K562 (cell line): ENCODE measurements at regions not wholly inside any gene's neighbourhood (a gene's known extent, or its start where the extent isn't known, plus 50 kb on each side); places are given as distances from the start of the nearest gene placed in this dataset.
A peak's percentile ranks its signal among the peaks of the same experiment; 100 is the strongest.

Experiments used
- CBFA2T2 ChIP-seq: fragments of 450-650 bp; conservative IDR thresholded peaks from 2 replicates; pipeline ENCODE4 v1.6.1; 2017; ENCODE audit warnings: mild to moderate bottlenecking
- CEBPG ChIP-seq, 3 experiments: fragments of 200-800 bp in 1 of 3; sonication (Bioruptor generic) in 1 of 3; sonication (generic) in 1 of 3; formaldehyde crosslinking in 1 of 3; IDR thresholded peaks in 2 of 3; conservative IDR thresholded peaks in 1 of 3; 2 replicates each; pipeline versions ENCODE4 v1.6.1 to v1.8.0; 2016 to 2022; ENCODE audit warnings: missing compliant biosample characterization in 2 of 3, missing genetic modification characterization in 2 of 3, mild to moderate bottlenecking in 1 of 3, missing genetic modification reagents in 1 of 3
- FOS ChIP-seq: IDR thresholded peaks from 3 replicates; pipeline ENCODE4 v1.6.1; 2011; ENCODE audit not compliant: insufficient read length; ENCODE audit errors: extremely low read depth
- FOXA3 ChIP-seq, 2 experiments: fragments of 450-650 bp in 1 of 2; sonication (generic) in 1 of 2; formaldehyde crosslinking; IDR thresholded peaks in 1 of 2; conservative IDR thresholded peaks in 1 of 2; 2 replicates each; pipeline versions ENCODE4 v1.4.0 to v1.8.0; 2020 to 2022; ENCODE audit warnings: mild to moderate bottlenecking in 2 of 2, missing genetic modification reagents in 1 of 2
- HEY1 ChIP-seq: fragments of 250-450 bp; sonication (Bioruptor Pico); IDR thresholded peaks from 2 replicates; pipeline ENCODE4 v1.5.0; 2020; ENCODE audit warnings: mild to moderate bottlenecking, moderate library complexity, borderline replicate concordance
- JUN ChIP-seq, 2 experiments: sonication (generic) in 1 of 2; formaldehyde crosslinking in 1 of 2; IDR thresholded peaks; 2 replicates each; pipeline versions ENCODE4 v1.6.1 to v1.8.0; 2012 to 2022; ENCODE audit warnings: borderline replicate concordance in 2 of 2, mild to moderate bottlenecking in 2 of 2, improper control_type of control experiment in 1 of 2, low read depth in 1 of 2, low read length in 1 of 2, missing genetic modification reagents in 1 of 2
- MNT ChIP-seq, 2 experiments: fragments of 450-650 bp; conservative IDR thresholded peaks; 2 replicates each; pipeline ENCODE4 v1.6.1; 2017; ENCODE audit warnings: mild to moderate bottlenecking in 2 of 2, moderate library complexity in 2 of 2
- NCOA1 ChIP-seq: fragments of 450-650 bp; IDR thresholded peaks from 2 replicates; pipeline ENCODE4 v1.6.1; 2016; ENCODE audit warnings: low read depth
- PHB ChIP-seq: fragments of 250-450 bp; sonication (Bioruptor Pico); IDR thresholded peaks from 2 replicates; pipeline ENCODE4 v1.5.0; 2021
- RAD51 ChIP-seq: fragments of 450-650 bp; IDR thresholded peaks from 2 replicates; pipeline ENCODE4 v1.7.1; 2016; ENCODE audit warnings: low read depth, mild to moderate bottlenecking, borderline replicate concordance
- RB1 ChIP-seq: fragments of 450-650 bp; IDR thresholded peaks from 2 replicates; pipeline ENCODE4 v1.6.1; 2017; ENCODE audit warnings: low read depth, mild to moderate bottlenecking
- SMARCB1 ChIP-seq: IDR thresholded peaks from 2 replicates; pipeline ENCODE4 v1.6.1; 2011; ENCODE audit warnings: improper control_type of control experiment, low read depth; ENCODE audit not compliant: insufficient read length
- SPI1 ChIP-seq: IDR thresholded peaks from 2 replicates; pipeline ENCODE4 v1.6.1; 2011; ENCODE audit warnings: low read depth, low read length, control low read depth, borderline replicate concordance
- TSC22D4 ChIP-seq: fragments of 450-650 bp; IDR thresholded peaks from 2 replicates; pipeline ENCODE4 v1.6.1; 2016; ENCODE audit warnings: missing genetic modification characterization, missing biosample characterization, control low read depth
- ZBTB12 ChIP-seq: fragments of 250-450 bp; sonication (Bioruptor Pico); IDR thresholded peaks from 2 replicates; pipeline ENCODE4 v1.4.0; 2020
- ZNF507 ChIP-seq: conservative IDR thresholded peaks from 2 replicates; pipeline ENCODE4 v1.6.1; 2017; ENCODE audit warnings: missing genetic modification characterization, missing compliant biosample characterization
- ZNF639 ChIP-seq, 2 experiments: fragments of 200-800 bp in 1 of 2; sonication (Bioruptor generic) in 1 of 2; sonication (generic) in 1 of 2; formaldehyde crosslinking in 1 of 2; IDR thresholded peaks in 1 of 2; conservative IDR thresholded peaks in 1 of 2; 2 replicates each; pipeline versions ENCODE4 v1.5.0 to v1.6.1; 2016 to 2020; ENCODE audit warnings: missing compliant biosample characterization in 1 of 2, missing genetic modification characterization in 1 of 2, missing genetic modification reagents in 1 of 2
- ZNF764 ChIP-seq: fragments of 250-450 bp; sonication (Bioruptor Pico); IDR thresholded peaks from 2 replicates; pipeline ENCODE4 v1.4.0; 2020; ENCODE audit warnings: low read depth, mild to moderate bottlenecking, moderate library complexity
- TF ChIP-seq, protein P1 (sequence below): sonication (generic); IDR thresholded peaks from 2 replicates; pipeline ENCODE4 v1.6.1; 2016
- TF ChIP-seq, protein P2 (sequence below), 2 experiments: fragments of 450-650 bp in 1 of 2; sonication (generic) in 1 of 2; formaldehyde crosslinking; conservative IDR thresholded peaks; 2 replicates each; pipeline versions ENCODE4 v1.4.0 to v1.8.1; 2020 to 2022; ENCODE audit warnings: mild to moderate bottlenecking in 1 of 2, missing genetic modification reagents in 1 of 2

DNA sequence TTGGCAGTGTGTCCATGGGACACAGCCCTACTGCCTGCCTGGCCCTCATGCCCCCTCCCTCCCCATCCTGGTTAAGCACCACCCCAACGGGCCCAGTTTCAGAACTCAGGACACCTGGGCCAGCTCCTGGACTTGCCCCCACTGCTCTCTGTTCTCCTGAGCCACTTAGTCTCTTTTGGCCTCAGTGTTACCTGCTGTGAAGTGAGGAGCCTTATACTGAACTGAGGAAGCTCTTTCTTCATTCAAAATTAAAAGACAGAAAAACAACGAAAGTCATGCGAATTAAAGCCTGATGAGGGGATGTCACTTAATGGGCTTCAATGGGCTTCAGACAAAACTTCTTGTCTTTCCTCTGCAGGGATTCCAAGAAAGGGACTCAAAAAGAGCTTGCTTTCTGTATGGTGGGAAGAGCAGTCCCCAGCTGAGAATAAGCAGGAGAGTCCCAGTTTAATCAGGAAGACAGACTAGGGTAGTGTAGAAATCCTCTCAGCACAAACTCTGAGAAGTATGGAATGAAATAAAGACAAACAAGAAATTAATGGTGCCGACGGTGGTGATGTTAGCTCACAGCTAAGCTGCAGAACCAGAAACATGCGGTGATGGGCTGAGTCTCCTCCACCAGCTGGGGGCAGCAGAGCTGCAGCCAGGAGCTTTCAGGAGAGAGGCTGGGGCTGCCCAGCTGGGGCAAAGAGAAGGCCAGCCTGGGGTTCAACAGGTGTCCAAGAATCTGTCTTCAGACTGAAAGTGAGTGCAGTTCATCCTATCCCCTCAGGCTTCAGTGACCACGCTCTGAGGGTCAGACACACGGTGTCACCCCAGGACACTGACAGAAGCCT is 101.0 kb downstream of the GGTLC2 start (continued):
- no peak for TF ChIP-seq ZNF507 (tag)
- TF ChIP-seq, protein P1, sequence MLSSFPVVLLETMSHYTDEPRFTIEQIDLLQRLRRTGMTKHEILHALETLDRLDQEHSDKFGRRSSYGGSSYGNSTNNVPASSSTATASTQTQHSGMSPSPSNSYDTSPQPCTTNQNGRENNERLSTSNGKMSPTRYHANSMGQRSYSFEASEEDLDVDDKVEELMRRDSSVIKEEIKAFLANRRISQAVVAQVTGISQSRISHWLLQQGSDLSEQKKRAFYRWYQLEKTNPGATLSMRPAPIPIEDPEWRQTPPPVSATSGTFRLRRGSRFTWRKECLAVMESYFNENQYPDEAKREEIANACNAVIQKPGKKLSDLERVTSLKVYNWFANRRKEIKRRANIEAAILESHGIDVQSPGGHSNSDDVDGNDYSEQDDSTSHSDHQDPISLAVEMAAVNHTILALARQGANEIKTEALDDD: no peak
- TF ChIP-seq CBFA2T2: no peak
- no peak for TF ChIP-seq PHB
- no peak for TF ChIP-seq NCOA1
- TF ChIP-seq ZNF764 (CRISPR knock-in tag): no peak
- TF ChIP-seq, protein P2, sequence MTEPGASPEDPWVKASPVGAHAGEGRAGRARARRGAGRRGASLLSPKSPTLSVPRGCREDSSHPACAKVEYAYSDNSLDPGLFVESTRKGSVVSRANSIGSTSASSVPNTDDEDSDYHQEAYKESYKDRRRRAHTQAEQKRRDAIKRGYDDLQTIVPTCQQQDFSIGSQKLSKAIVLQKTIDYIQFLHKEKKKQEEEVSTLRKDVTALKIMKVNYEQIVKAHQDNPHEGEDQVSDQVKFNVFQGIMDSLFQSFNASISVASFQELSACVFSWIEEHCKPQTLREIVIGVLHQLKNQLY (CRISPR knock-in tag; conservative IDR thresholded peaks at IDR 0.05): 0 out of 4 replicates have a peak, but pooled peaks of 1 of the 2 experiments have one; percentile 20
- TF ChIP-seq RAD51: no peak
- TF ChIP-seq ZBTB12 (CRISPR knock-in tag): no peak
- TF ChIP-seq TSC22D4 (tag): no peak
- TF ChIP-seq ZNF639 (CRISPR knock-in tag; conservative IDR thresholded peaks at IDR 0.05 in 1 of 2, IDR thresholded peaks at IDR 0.05 in 1 of 2): no peak
- 0 out of 2 replicates have a peak, but pooled peaks have one; percentile 56 for TF ChIP-seq CEBPG (CRISPR knock-in tag; IDR thresholded peaks at IDR 0.05)
- no peak for TF ChIP-seq CEBPG (tag; conservative IDR thresholded peaks at IDR 0.05 in 1 of 2, IDR thresholded peaks at IDR 0.05 in 1 of 2)
- peak; percentile 34; the same call in 1 of the 2 replicates for TF ChIP-seq RB1
- 0 out of 4 replicates have a peak, but pooled peaks of 1 of the 2 experiments have one; percentile 76 for TF ChIP-seq FOXA3 (CRISPR knock-in tag; conservative IDR thresholded peaks at IDR 0.05 in 1 of 2, IDR thresholded peaks at IDR 0.05 in 1 of 2)
- no peak for TF ChIP-seq SPI1
- TF ChIP-seq MNT (conservative IDR thresholded peaks at IDR 0.05): no peak
- TF ChIP-seq JUN (IDR thresholded peaks at IDR 0.05; ENCODE audit: borderline replicate concordance, low read depth, low read length): no peak
- TF ChIP-seq JUN (CRISPR knock-in tag; IDR thresholded peaks at IDR 0.05; ENCODE audit: borderline replicate concordance): 0 out of 2 replicates have a peak, but pooled peaks have one; percentile 40
- TF ChIP-seq FOS: no peak
- TF ChIP-seq SMARCB1: no peak
- TF ChIP-seq HEY1 (CRISPR knock-in tag): peak; percentile 76
